ENCODE measurements at regions not wholly inside any gene's neighbourhood (a gene's known extent, or its start where the extent isn't known, plus 50 kb on each side); places are given as distances from the start of the nearest gene placed in this dataset.

DNA sequence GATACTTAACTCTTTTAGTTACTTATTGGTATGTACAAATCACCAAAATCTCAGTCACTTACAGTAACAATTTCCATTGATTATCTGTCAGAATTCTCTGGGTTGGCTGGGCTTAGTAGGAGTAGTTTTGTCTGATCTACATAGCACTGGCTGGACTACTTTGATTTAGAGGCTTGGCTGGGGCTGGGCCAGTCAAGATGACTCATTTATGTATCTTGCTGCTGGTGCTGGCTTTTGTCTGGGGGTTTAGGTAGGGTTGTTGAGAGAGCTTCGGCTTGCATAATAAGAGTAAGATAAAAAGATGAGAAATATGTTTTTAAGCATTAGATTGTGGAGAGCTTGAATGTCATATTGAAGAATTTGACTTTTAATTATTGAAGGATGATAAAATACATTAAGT is 1093.7 kb downstream of the SLC6A15 start:
- H3K4me1 ChIP-seq (ENCODE audit: control insufficient read depth, insufficient read depth, low read length) = no peaks in the 10 kb centered on the region
- 93% methylated on average over 1 of the region's 1 CpG for WGBS (ENCODE audit: insufficient coverage)
- H3K36me3 Mint-ChIP-seq = no peaks in the 10 kb centered on the region
- H3K9me3 ChIP-seq (ENCODE audit: control insufficient read depth, insufficient read depth, low read length) = no peaks in the 10 kb centered on the region
- H3K27me3 ChIP-seq (ENCODE audit: control insufficient read depth, insufficient read depth, low read length) = no peaks in the 10 kb centered on the region
- no peaks in the 10 kb centered on the region for H3K4me1 Mint-ChIP-seq
- peaks cover 10% of the 10 kb centered on the region in 2 donors for H3K9me3 Mint-ChIP-seq
- intact Hi-C loops (cut with micrococcal nuclease) = no loop called here
- H3K4me3 ChIP-seq (ENCODE audit: low read length) = no peak overlapping the region
- DNase-seq (no peak), ATAC-seq (no peak)
- H3K27ac Mint-ChIP-seq = no peak overlapping the region
- H3K27ac ChIP-seq (ENCODE audit: low read length) = no peak overlapping the region
- no peaks in the 10 kb centered on the region for H3K36me3 ChIP-seq (ENCODE audit: control insufficient read depth, insufficient read depth, low read length)
- no peaks in the 10 kb centered on the region for H3K27me3 Mint-ChIP-seq (ENCODE audit: low read depth in 2 of 2)
- TF ChIP-seq, protein P1, sequence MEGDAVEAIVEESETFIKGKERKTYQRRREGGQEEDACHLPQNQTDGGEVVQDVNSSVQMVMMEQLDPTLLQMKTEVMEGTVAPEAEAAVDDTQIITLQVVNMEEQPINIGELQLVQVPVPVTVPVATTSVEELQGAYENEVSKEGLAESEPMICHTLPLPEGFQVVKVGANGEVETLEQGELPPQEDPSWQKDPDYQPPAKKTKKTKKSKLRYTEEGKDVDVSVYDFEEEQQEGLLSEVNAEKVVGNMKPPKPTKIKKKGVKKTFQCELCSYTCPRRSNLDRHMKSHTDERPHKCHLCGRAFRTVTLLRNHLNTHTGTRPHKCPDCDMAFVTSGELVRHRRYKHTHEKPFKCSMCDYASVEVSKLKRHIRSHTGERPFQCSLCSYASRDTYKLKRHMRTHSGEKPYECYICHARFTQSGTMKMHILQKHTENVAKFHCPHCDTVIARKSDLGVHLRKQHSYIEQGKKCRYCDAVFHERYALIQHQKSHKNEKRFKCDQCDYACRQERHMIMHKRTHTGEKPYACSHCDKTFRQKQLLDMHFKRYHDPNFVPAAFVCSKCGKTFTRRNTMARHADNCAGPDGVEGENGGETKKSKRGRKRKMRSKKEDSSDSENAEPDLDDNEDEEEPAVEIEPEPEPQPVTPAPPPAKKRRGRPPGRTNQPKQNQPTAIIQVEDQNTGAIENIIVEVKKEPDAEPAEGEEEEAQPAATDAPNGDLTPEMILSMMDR (IDR thresholded peaks at IDR 0.05) = no peak
- no peak overlapping the region for H3K4me3 Mint-ChIP-seq

DNA sequence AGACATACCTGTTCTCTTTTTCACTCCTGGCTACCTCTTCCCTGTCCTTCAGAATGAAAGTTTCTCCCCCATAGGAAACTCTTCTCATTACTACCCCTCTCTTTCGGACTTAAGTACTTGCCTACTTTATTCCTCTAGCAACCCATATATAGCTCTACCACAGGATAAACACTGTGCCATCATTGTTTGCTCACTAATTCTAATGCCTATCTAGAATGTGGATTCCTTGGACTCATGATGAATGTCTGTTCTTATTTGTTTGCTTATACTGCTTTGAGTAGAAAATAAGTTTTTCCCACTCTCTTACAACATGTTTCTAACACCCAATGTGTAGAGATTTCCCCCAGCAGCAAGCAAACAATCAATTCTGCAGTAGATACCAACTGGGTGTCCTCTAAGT is 1094.9 kb downstream of the SLC6A15 start:
- H3K4me1 ChIP-seq (ENCODE audit: control insufficient read depth, insufficient read depth, low read length) = no peaks in the 10 kb centered on the region
- Mint-ChIP-seq H3K4me3 (no peak overlapping the region), H3K36me3 (no peaks in the 10 kb centered on the region), H3K27me3 (ENCODE audit: low read depth in 2 of 2) (no peaks in the 10 kb centered on the region), H3K27ac (no peak overlapping the region), H3K9me3 (peaks cover 10% of the 10 kb centered on the region in 2 donors), H3K4me1 (no peaks in the 10 kb centered on the region)
- H3K4me3 ChIP-seq (ENCODE audit: low read length) = no peak overlapping the region
- H3K27ac ChIP-seq (ENCODE audit: low read length) = no peak overlapping the region
- TF ChIP-seq, protein P1 (IDR thresholded peaks at IDR 0.05) = no peak
- no peaks in the 10 kb centered on the region for H3K27me3 ChIP-seq (ENCODE audit: control insufficient read depth, insufficient read depth, low read length)
- DNase-seq (no peak), ATAC-seq (no peak)
- no peaks in the 10 kb centered on the region for H3K9me3 ChIP-seq (ENCODE audit: control insufficient read depth, insufficient read depth, low read length)
- H3K36me3 ChIP-seq (ENCODE audit: control insufficient read depth, insufficient read depth, low read length) = no peaks in the 10 kb centered on the region
- WGBS (ENCODE audit: insufficient coverage) = 88% methylated on average over 1 of the region's 1 CpG
- intact Hi-C loops (cut with micrococcal nuclease) = no loop called here

DNA sequence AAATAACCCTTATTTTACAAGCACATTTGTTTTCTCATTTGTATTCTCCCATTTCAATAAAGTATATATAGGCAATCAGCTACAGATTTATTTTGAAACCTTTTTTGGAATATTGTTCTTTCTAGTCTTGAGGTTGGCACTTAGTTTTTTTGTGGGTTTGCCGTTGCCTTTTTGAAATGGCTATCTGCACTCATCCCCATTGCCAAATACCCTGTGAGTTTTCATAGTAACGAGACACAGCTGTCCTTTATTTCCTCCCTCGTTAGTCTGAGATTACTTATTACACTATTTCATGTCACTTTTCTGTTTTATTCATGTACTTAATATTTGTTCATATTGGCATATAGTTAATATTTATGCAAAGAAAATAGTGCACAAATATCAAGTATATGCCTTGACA is 1104.0 kb downstream of the SLC6A15 start:
- H3K9me3 Mint-ChIP-seq = peaks cover 5 to 9% of the 10 kb centered on the region in 2 donors
- Histone ChIP-seq H3K27me3 (ENCODE audit: control insufficient read depth, insufficient read depth, low read length) (no peaks in the 10 kb centered on the region), H3K4me1 (ENCODE audit: control insufficient read depth, insufficient read depth, low read length) (no peaks in the 10 kb centered on the region), H3K36me3 (ENCODE audit: control insufficient read depth, insufficient read depth, low read length) (no peaks in the 10 kb centered on the region), H3K4me3 (ENCODE audit: low read length) (no peak overlapping the region), H3K9me3 (ENCODE audit: control insufficient read depth, insufficient read depth, low read length) (no peaks in the 10 kb centered on the region), H3K27ac (ENCODE audit: low read length) (no peak overlapping the region)
- intact Hi-C loops (cut with micrococcal nuclease) = no loop called here
- ATAC-seq (no peak), DNase-seq (no peak)
- H3K4me3 Mint-ChIP-seq = no peak overlapping the region
- H3K36me3 Mint-ChIP-seq = no peaks in the 10 kb centered on the region
- WGBS (ENCODE audit: insufficient coverage) = 90% methylated on average over 2 of the region's 3 CpGs
- H3K27ac Mint-ChIP-seq = no peak overlapping the region
- H3K4me1 Mint-ChIP-seq = no peaks in the 10 kb centered on the region
- TF ChIP-seq, protein P1 (IDR thresholded peaks at IDR 0.05) = no peak
- H3K27me3 Mint-ChIP-seq (ENCODE audit: low read depth in 2 of 2) = no peaks in the 10 kb centered on the region

DNA sequence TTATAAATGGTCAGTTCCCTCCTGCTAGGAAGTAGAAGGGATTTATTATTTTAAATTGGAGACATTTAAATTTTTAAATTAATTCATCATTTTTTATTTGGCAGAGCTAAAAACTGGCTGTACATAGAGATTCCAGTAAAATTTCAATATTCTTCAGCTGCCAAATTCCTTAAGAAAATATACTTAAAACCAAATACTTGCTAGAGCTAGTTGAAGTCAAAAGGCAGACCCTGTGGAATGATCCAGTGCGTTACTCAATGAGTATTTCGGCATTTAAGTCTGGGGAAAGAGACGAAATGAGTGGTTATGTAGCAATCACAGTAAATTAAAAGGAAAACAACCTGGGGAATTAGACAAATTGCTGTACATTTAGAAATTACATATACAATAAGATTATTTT is 1104.7 kb downstream of the SLC6A15 start:
- Histone ChIP-seq H3K36me3 (ENCODE audit: control insufficient read depth, insufficient read depth, low read length) (no peaks in the 10 kb centered on the region), H3K4me3 (ENCODE audit: low read length) (no peak overlapping the region), H3K4me1 (ENCODE audit: control insufficient read depth, insufficient read depth, low read length) (no peaks in the 10 kb centered on the region), H3K9me3 (ENCODE audit: control insufficient read depth, insufficient read depth, low read length) (no peaks in the 10 kb centered on the region), H3K27me3 (ENCODE audit: control insufficient read depth, insufficient read depth, low read length) (no peaks in the 10 kb centered on the region), H3K27ac (ENCODE audit: low read length) (no peak overlapping the region)
- intact Hi-C loops (cut with micrococcal nuclease) = no loop called here
- ATAC-seq (no peak), DNase-seq (no peak)
- Mint-ChIP-seq H3K9me3 (peaks cover 5 to 9% of the 10 kb centered on the region in 2 donors), H3K27me3 (ENCODE audit: low read depth in 2 of 2) (no peaks in the 10 kb centered on the region), H3K36me3 (no peaks in the 10 kb centered on the region), H3K27ac (no peak overlapping the region), H3K4me3 (no peak overlapping the region), H3K4me1 (no peaks in the 10 kb centered on the region)
- 90% methylated on average over 2 of the region's 3 CpGs for WGBS (ENCODE audit: insufficient coverage)
- TF ChIP-seq, protein P1 (IDR thresholded peaks at IDR 0.05) = no peak

Measured in natural killer cell (primary cell).